HCEC 1CT (cell line): ENCODE measurements at regions not wholly inside any gene's neighbourhood (a gene's known extent, or its start where the extent isn't known, plus 50 kb on each side); places are given as distances from the start of the nearest gene placed in this dataset.
A peak's percentile ranks its signal among the peaks of the same experiment; 100 is the strongest.

Experiments used
- DNase-seq: peaks from one replicate; pipeline ENCODE4 v3.0.0-alpha.2; 2017

DNA sequence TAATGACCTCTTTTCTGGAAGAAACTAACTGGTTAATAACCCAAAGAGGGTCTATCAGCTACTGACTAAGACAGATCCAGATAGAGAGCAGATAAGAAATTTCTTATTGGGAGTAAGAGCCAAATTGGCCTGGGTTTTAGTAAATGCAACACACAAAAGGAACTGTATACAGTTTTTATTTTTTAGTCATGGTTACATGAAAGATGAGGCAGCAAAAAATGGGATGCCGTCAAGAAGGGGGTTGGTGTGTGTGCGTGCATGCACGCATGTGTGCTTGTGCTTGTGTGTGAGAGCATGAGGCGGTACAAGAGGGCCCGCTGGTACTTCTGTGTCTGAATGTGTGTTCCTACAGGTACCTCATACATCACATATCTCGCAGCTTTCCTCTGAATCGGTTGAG, 466.2 kb upstream of the HNRNPA3 start:
- DNase-seq = no peak

GRCh38 chr2:176747506-176747905, 465.1 kb upstream of the HNRNPA3 start:
- DNase-seq = no peak

DNA sequence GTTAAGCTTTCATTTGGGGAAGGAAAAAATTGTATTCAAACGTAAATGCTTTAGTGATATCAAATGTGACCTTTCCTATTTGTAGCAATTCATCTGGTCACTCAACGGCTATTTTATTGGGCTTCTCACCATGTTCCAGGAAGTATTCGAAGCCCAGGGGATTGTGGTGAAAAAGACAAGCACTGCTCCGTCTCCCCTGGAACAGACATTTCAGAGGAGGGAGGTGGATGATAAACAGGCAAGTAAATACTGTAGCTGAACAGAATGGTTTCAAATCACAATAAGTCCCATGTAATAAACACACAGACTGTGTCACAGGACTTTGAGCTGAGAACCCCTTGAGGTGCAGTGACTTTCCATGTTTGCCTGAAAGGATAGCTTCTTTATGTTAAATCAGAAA, 464.7 kb upstream of the HNRNPA3 start:
- no peak for DNase-seq

- no peak for DNase-seq
Observed at GRCh38 chr2:176748662-176749061, 463.9 kb upstream of the HNRNPA3 start.

GRCh38 chr2:176751314-176752227, 461.0 kb upstream of the HNRNPA3 start:
- no peak for DNase-seq

- no peak for DNase-seq
Observed at GRCh38 chr2:176752295-176752694, 460.3 kb upstream of the HNRNPA3 start.

GRCh38 chr2:176753205-176753604, 459.4 kb upstream of the HNRNPA3 start:
- DNase-seq = no peak

GRCh38 chr2:176753752-176754474, 458.7 kb upstream of the HNRNPA3 start:
- DNase-seq = peak; percentile 9

- no peak for DNase-seq
Observed at GRCh38 chr2:176755537-176756135, 457.0 kb upstream of the HNRNPA3 start.

DNA sequence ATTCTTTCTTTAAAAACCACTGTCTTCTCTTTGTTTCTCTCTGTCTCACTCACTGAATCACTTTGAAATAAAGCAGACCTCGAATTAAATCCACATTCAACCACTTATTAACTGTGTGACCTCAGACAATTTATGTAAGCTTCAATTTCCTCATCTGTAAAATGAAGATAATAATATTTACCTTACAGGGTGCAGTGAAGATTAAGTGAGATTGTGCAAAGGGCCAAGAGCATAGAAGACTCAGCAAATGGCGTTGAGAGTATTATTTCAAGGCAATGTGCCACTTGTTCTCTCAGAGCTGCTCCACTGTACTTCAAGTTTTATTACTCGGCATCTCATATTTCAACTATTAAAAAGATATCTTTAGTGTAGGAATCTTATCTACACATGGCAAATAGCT, 454.2 kb upstream of the HNRNPA3 start:
- DNase-seq = no peak

- no peak for DNase-seq
Observed at GRCh38 chr2:176760439-176760838, 452.2 kb upstream of the HNRNPA3 start.

DNA sequence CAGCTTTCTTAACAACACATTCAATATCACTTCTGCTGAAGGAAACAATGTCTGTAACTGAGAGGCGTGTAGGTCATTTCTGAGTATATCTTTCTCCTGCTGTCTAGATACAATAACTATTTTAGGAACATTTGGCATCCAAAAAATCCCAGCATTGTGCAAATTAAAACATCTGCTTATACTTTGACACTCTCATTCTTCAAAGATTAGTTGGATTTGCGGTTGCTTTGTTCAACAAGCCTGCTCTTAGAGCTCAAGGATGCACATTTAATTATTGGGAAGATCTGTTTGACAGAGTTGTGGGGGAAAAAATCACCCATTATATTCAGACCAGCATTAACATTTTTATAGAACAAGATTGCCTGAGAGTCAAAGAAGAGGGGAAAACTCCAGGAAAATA, 449.5 kb upstream of the HNRNPA3 start:
- DNase-seq = no peak

GRCh38 chr2:176763851-176764404, 448.7 kb upstream of the HNRNPA3 start:
- DNase-seq = no peak

GRCh38 chr2:176764921-176765320, 447.7 kb upstream of the HNRNPA3 start:
- no peak for DNase-seq

- DNase-seq = no peak
Observed at GRCh38 chr2:176766005-176766404, 446.6 kb upstream of the HNRNPA3 start.

DNA sequence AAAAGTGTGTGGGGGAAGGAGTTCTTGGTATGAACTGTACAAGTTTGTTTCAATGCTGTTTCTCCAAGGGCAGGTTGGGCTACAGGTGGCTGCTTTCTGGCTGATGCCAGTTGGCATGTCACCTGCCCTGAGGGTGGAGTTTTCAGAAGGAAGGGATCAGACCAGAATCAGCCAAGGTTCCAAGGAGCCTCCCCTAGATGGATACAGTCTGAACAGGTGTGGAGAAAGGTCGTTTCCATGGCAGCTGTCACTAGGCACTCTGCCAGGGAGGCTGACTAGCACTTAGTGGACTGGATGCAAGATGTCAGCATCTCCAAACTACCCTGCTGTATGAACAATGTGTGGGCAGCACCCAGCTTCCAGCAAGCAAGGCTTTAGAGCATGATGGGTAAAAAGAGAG, 444.4 kb upstream of the HNRNPA3 start:
- no peak for DNase-seq

DNA sequence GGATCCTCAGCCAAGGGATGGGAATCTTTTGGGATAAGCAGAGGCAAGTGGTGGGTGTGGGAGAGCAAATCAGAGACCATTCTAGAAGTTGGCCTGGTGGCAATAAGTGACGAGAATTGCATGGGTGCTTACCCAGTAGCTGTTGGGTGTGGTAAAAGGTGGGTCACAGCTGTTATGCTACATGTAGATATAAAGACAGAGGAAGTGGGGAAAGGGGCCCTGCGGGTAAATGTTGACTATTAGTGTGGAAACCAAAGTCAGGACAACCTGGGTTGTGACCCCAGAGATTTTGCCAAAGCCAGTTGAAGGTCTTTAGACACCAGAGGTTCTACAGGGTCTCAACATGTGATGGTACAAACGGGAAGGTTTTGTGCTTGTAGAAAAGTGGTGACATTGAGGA, 443.6 kb upstream of the HNRNPA3 start:
- DNase-seq = no peak

GRCh38 chr2:176769499-176770370, 442.9 kb upstream of the HNRNPA3 start:
- DNase-seq = no peak

DNA sequence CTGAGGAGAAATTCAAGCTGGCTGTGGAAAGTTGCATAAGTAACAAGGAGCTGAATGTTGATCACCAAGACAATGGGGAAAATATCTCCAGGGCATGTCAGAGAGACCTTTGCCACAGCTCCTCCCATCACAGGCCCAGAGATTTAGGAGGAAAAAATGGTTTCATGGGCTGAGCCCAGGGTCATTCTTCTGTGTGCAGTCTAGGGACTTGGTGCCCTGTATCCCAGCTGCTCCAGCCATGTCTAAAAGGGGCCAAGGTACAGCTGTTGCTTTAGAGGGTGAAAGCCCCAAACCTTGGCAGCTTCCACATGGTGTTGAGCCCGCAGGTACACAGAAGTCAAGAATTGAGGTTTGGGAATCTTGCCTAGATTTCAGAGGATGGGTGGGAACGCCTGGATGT, 439.8 kb upstream of the HNRNPA3 start:
- no peak for DNase-seq

GRCh38 chr2:176774766-176775451, 437.7 kb upstream of the HNRNPA3 start:
- no peak for DNase-seq

DNA sequence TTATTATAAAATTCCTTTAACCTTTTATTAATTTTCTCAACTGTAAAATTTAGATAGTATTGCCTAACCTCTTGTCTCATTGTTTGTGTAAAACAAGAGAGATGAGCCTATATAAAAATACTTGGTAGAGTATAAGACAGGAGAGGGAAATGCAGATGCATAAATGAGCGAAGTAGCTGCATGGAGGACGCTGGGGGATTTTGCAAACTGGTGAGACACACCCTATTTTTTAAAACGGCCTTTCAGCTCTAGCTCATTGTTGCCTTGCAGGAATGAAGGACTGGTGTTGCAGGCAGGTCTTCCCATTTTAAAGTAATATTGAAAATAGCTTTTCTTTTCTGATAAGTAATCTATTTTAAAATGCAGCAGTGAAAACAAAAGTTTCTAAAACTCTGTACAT, 435.3 kb upstream of the HNRNPA3 start:
- no peak for DNase-seq

GRCh38 chr2:176779917-176780316, 432.7 kb upstream of the HNRNPA3 start:
- no peak for DNase-seq
